Right ventricle myocardium inferior (tissue), 1 donor: ENCODE measurements at regions not wholly inside any gene's neighbourhood (a gene's known extent, or its start where the extent isn't known, plus 50 kb on each side); places are given as distances from the start of the nearest gene placed in this dataset.
"Not testable (repeated sequence)": the region's sequence is repeated elsewhere in the genome, so short reads cannot be mapped to it uniquely, and the experiment has no call there.

ENCODE experiments used
- ATAC-seq: fragments of 200-7000 bp; cut with Tn5 transposase; one replicate; pipeline ENCODE4 v1.9.1; 2020; ENCODE audit warnings: mild to moderate bottlenecking, moderate library complexity
- DNase-seq: peaks from one replicate; pipeline ENCODE4 v3.0.0; 2021; ENCODE audit errors: missing footprints
- intact Hi-C: fragments of 100-400 bp; cut with DNase I; formaldehyde crosslinking; loops from one replicate; pipeline ENCODE4 v1.11.0; 2022
- donor health status: DM: no; HTN: yes; CAD: no; lungs with severe emphysema.

DNA sequence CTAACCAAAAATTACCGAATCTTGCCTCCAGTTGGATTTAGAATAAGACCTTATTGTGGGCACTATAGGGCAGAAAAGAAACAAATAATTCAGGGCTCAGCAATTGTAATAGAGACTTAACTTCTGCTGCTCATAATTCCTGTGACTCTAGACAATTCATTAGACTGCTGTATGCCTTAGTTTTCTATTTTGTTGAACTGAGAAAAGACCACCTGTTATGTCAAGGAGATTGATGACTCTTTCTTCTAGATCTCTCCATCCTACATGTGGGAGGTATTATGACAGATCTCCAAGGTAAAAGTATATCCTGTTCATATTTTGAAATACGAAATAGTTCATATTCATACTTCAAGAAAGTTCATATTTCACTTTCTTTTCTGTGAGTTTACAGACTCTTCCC lies 605.1 kb downstream of the PSAT1 start:
- ATAC-seq = no peak
- DNase-seq = no peak
- intact Hi-C loops = no loop called here

DNA sequence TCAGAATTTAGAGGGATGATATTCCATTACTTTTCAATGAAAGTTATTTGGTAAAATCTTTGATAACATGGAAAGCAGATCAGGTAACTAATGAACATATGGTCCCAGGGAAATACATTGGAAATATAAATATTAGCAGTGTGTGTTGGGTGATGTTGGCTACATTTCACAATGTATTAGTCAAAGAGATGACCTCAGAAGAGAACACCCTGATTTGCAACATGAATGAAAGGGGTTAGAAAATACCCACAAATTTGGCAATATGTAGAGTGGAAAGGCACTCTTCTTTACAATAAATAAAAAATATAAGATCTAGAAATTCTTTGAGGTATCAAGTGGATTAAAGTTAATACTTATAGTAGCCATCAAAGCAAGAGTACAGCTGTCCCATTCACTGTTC lies 606.7 kb downstream of the PSAT1 start:
- ATAC-seq = no peak
- intact Hi-C loops = no loop called here
- no peak for DNase-seq

DNA sequence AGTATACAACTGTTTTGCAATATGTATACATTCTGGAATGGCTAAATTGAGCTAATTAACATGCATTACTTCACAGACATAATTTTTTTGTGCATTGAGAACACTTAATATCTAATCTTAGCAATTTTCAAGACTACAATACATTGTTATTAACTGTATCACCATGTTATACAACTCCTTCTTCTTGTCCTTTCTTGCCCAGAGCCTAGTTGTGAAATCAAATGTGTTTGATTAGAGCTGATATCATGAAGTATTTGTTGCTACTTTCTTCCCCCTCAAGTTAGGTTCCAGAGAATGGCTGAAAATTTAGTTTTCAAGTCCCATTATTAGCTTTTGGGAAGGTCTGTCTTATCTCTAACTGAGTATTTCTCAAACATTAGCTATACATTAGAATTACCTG lies 607.8 kb downstream of the PSAT1 start:
- intact Hi-C loops = no loop called here
- ATAC-seq = no peak

DNA sequence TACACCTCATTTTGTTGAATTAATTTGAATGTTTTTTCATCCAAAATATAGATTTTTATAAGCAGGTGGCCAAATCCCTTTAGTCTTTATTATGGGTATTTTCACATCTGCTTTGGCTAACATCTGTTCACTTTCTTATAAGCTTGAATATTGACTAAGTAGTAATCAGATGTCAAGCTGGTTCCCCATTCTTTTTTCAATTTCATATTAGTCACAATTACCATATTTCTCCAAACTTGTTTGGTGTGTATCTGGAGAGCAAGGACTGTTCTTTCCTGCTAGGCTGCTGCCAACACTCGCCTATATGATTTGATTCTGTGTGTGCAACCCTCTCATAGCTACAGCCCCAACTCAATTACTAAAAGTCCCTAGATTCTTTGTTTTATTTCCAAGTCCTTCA lies 608.5 kb downstream of the PSAT1 start:
- intact Hi-C loops = no loop called here
- no peak for ATAC-seq
- DNase-seq = no peak

More for the DNA sequence above, 607.8 kb downstream of the PSAT1 start:
- no peak for DNase-seq

DNA sequence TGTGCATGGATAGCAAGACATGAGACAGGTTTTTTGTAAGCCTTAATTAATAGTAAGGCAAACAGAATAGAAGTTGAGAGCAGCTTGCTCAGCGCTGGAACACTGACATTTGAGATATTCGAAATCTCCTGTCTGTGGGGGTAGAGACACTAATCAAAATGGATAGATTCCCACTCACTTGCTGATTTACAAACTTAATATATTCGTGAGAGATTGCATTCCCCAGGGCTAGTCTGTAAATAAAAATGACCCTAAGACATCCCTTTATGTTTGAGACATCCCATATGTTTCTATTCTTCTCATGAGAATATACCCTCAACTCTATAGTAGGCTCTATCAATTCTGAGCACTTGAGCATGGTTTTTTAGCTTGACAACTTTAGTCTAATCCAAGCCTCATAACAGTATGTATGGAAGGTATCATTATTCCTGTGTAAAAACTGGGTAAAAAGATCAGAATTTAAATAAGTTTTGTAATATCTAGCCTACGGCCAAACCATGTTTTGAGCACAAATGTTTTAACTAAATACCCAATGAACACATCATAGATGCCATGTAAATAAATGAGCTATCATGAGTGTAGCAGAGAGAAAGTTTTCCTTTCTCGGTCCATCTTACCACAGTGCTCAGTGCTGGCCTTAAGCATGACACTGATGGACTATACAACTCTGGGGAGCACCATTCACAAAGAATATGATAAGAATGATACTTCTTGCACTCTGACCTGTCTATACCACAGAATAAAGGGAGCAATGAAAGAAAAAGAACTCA lies 609.2 kb downstream of the PSAT1 start:
- intact Hi-C loops = no loop called here
- DNase-seq (no peak), ATAC-seq (no peak)

DNA sequence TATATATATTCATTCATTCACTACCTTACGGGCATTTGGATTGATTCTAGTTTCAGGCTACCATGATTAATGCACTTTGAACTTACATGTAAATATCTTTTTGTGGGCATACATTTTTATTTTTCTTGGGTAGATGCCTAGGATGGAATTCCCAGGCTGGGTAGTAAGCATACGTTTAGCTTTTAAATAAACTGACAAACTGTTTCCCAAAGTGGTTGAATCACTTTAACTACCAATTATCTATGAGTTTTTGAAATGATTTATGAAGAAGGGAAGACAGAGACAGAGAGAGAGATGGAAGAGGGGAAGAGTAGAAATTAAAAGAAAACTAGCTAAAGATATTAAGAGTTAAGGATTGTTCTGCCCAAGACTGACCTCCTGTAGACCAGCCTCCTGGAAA lies 612.6 kb downstream of the PSAT1 start:
- ATAC-seq (no peak), DNase-seq (no peak)
- intact Hi-C loops = no loop called here

DNA sequence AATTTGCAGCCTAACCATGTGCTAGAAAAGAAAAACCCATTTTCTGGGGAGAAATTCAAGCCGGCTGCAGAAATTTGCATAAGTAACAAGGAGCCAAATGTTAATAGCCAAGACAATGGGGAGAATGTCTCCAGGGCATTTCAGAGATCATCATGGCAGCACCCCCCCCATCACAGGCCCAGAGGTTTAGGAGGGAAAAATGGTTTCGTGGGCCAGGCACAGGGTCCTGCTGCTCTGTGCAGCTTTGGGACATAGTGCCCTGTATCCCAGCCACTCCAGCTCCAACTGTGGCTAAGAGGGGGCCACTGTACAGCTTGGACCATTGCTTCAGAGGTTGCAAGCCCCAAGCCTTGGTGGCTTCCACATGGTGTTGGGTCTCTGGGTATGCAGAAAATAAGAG lies 620.0 kb downstream of the PSAT1 start:
- peak; percentile 48 for DNase-seq
- intact Hi-C loops, ATAC-seq: not testable (repeated sequence)

DNA sequence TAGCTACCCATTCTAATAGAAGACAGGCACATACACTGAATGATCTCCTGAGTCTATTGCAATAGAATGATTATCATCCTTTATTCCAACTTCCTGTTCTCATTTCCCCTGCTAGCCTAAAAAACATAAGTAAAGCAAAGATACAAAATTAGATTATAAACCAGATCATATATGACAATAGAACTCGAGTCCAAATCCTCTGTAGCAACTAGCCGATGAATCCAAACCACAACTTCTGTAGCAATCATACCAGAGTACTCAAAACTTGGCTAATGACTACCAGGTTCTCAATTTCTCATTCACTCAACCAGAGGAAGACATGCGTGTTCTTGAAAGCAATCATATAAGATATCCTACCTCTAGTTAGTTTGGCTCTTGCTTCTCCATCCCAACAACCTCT lies 622.1 kb downstream of the PSAT1 start:
- intact Hi-C loops = no loop called here
- ATAC-seq (no peak), DNase-seq (no peak)

DNA sequence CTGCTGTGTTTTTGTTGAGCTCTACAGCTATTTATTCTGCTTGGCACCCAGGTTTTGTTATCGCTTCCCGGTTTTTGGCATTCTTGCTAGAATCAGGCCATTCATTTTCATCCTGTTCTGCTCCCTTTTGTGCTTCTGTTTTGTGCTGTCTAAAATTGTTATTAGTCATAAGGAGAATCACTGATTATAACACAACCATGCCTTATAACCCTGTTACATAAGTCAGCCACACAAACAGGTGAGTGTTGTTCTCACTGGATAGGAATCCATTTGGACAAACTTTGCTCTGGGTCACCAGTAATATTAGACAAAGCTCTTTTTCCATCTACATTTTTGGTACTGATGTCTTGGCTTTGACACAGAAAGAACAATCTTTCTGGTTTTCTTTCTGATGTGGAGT lies 622.8 kb downstream of the PSAT1 start:
- DNase-seq = no peak
- intact Hi-C loops = no loop called here
- ATAC-seq = no peak

DNA sequence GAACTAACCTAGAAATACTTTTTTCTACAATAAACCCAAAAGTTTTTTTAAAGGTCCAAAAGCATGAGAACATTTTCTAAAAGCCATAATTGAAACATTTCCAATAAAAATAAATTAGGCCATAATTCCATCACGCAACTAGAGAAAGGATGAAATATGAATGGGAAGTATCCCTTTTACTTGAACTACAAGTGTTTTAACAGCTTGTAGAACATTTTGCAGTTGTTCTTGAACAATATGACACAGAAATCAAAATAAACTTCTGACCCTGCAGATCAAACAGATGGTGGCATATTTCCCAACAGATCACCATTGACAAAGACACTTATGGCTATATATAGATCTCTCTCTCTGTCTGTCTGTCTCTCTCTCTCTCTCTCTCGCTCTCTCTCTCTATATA lies 624.4 kb downstream of the PSAT1 start:
- ATAC-seq = no peak
- DNase-seq = no peak
- intact Hi-C loops = no loop called here

DNA sequence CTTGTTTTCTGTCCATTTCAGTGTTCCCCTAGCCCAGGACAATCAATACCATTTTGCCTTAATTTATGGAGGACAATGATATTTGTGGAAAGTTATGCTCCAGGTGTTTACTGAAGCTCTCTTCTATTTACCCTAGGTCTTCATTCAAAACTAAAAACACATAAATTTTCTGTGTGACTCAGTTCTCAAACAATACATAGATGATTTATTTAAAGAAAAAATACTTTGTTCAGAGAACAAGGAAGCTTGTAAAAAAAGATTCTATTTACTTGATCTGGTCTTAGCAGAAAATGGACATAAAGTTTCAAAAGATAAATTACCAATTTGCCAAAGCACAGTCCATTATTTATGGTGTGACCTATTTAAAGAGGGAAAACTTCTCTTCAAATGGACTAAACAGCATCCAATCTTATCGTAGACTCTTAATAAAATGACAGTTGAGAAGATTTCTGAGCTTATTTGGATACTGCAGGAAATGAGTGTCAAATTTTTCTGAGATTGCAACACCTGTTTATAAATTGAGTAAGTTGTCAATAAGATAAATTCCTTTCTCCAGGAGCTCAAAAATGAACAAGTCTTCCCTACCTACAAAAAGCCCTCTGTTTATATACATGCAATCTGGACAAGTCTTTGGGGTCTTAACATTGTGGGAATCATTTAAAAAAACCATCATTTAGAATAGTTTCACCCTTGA lies 627.2 kb downstream of the PSAT1 start:
- no peak for DNase-seq
- ATAC-seq = no peak
- intact Hi-C loops = no loop called here

DNA sequence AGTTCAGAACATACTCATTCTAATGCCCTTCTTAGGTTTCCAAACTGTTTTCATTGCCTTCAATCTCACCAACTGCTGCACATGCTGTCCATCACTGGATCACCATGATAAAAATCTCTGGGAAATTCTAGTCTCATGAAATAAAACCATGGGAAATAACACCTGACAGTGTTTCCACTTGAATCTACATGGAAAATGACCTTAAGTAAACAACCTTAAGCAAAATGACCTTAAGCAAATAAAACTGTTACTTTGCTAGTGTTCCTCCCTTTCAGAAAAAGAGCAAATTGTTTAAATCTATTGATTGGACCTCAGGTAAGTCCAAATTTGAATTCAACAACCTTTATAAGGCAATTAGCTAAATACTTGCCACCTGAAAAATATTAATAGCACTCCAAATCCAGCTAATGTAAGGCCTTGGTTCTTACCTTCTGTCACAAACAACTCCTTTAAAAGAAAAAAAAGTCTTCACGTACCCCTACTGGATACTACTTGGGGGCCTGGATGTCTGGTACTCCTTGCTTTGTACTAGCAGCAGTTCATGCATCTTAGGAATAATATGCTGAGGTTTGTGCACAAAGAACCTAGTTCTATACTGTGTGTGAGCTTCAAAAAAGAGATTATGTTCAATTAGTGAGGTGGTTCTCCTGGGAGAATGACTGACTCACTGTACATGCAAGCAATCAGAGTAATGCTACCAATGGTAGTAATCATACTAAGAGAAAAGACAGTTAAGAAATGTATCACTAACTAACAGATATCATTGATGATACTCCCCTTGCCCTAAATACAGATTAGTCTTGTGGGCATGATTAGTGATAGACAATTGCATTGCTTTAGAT lies 630.4 kb downstream of the PSAT1 start:
- DNase-seq (no peak), ATAC-seq (no peak)
- intact Hi-C loops = no loop called here

DNA sequence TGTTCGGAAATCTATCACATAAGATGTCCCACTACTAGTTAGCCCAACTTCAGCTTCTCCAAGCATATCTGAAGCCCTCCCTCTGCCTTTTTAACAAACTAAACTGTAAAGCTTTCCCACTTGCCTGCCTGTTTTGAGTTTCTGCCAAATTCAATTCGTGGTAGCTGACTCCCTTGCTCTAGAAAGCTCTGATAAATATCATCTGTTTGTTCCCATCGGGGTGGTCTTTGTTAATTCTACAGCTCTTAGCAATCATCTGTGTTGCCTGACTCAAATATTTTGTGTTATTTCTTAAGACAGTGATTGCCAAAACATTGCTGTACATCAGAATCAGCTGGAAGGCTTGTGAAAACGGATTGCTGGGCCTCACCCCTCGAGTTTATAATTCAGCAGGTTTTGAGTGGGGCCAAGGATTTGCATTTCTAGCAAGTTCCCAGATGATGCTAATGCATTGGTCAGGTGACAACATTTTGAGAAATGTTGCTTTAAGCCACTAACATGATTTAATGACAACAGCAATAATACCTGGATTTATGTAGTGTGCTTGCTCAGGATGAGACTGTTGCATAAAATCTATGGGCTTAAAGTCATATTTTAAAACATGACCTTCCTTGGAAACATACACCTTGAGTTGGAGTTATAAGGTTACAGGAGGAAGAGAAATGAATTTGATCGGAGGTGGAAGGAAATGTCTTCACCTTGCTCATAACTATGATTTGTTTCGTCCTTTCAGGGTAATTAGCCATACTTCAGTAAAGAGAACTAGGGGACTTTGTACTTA lies 631.9 kb downstream of the PSAT1 start:
- DNase-seq (no peak), ATAC-seq (no peak)
- intact Hi-C loops = no loop called here

DNA sequence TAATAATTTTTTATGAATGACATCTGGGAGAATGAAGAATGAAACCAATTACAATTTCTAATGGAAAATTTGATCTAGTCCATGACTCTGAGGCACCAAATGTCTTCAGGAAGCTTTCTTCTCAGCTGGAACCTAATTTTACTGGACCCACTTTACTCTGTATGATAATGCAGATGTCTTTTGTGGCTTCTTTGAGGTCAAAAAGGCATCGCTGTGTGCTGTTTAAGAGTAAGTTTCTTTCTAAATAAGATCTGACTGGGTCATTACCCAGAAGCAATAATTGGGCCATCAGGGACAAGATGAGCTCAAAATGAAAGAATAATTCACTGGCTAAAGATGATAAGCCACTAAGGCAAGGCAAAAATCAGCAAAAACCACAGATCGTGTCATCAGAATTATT lies 633.4 kb downstream of the PSAT1 start:
- intact Hi-C loops = no loop called here
- ATAC-seq = no peak

DNA sequence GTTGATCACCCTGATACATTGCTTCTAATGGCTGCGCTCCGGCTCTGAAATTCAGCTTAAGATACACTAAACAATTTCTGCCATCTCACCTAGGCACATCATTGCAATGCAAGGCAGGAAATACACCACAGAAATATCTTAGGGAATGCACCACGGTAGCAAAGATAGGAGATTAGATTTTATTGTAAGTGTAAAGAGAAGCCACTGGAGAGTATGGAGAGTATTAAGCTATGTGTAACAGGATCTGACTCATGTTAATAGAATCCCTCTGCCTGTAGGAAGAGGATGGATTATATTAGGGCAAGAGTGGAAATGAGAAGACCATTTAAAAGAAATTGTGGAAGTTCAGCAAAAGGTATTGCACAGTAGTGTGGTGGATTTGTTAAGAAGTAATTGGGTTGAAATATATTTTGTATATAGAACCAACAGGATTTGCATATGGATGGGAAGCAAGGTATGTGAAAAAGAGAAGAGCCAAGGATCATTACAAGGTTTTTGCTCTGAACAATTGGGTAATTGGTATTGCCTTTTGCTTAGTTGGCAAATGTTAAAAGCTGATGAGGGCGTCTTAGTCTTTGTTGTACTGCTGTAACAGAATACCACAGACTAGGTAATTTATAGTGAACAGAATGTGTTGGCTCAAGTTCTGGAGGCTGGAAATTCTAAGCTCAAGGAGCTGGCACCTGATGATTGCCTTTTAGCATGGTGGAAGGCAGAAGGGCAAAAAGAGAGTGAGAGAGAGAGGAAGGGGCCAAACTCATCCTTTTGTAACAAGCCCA lies 636.1 kb downstream of the PSAT1 start:
- DNase-seq = no peak
- no peak for ATAC-seq
- intact Hi-C loops = no loop called here

More for the DNA sequence above, 633.4 kb downstream of the PSAT1 start:
- DNase-seq = no peak

DNA sequence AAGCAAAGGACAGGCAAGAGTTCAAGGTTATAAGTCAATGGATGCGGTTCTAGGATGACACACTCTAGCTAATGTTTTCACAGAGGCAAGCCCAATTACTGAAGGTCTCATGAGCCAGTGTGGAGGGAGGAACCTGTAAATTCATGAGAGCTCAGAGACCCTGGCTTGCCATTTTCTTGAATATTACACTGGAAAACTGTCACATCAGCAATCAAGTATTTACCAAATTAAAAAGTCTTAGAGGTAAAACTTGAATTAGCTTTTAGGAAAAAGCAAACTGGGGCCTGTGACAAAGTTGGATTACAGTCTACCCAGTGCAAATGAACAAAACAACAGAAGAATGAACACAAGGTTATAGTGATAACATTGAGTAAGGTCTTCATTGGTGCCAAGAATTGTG lies 636.9 kb upstream of the TLE4 start:
- ATAC-seq (no peak), DNase-seq (no peak)
- intact Hi-C loops = no loop called here

DNA sequence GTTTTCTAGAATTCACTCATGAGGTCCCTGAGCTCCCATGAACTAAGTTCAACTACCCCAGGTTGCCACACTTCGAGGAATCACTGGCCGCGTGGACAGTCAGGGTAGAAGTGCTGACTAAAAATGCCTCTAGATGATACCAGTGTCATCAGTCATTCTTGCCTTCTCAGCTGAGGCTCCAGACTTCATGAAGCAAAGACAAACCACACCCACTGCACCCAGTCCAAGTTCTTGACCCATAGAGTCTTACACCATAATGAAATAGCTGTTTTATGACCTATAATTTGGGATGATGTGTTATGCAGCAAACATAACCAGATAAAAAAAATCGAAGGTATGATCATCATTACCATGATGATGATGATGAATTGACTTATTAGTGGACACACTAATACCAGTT lies 632.9 kb upstream of the TLE4 start:
- no peak for DNase-seq
- intact Hi-C loops = no loop called here
- ATAC-seq = no peak

DNA sequence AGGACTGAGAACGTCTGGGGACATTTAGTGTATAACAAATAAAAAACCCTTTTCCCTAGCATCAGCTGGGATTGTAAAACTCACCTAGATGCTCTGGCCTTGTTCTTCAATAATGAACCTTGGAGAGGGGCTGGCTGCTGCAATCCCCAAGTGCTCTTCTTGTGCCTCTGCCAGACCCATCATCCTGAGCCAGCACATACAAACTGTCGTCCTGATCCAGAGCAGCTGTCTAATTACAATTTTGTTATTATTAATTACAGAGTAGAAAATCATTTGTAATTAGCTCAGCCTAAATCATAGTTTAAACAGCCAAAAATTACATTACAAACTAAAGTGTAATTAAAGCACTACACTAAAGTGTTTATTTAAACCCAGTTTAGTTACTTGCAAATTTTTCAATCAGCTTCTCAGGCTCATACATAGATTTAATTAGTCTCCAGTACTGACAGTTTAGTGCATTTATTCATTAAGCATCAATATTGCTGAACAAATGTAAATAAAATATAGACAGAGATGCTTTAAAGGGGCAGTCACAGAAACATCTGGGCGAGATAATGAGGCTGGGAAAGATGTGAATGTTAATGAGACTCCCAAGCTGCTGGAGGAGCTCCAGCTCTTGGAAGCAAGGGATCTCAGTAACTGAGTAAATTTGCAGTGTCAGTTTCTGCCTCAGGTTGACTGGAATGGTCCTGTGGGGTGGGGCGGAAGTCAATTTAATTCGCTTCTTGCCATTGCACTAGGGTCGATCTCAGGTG lies 632.3 kb upstream of the TLE4 start:
- intact Hi-C loops = no loop called here
- ATAC-seq = no peak
- no peak for DNase-seq
